ENCODE measurements at regions not wholly inside any gene's neighbourhood (a gene's known extent, or its start where the extent isn't known, plus 50 kb on each side); places are given as distances from the start of the nearest gene placed in this dataset.
A peak's percentile ranks its signal among the peaks of the same experiment; 100 is the strongest.

- no peak for DNase-seq (ENCODE audit: low read depth)
These were observed 77.6 kb downstream of the RIPK4 start for GRCh38 chr21:41689289-41689583.

- no peak for DNase-seq (ENCODE audit: low read depth)
These were observed 79.2 kb downstream of the RIPK4 start for GRCh38 chr21:41687633-41688032.

GRCh38 chr21:41686664-41687063, 80.2 kb downstream of the RIPK4 start:
- no peak for DNase-seq (ENCODE audit: low read depth)

GRCh38 chr21:41685511-41686149, 81.2 kb downstream of the RIPK4 start:
- DNase-seq (ENCODE audit: low read depth) = no peak

GRCh38 chr21:41684381-41685245, 82.2 kb downstream of the RIPK4 start:
- DNase-seq (ENCODE audit: low read depth) = peak; percentile 72

GRCh38 chr21:41683815-41684214, 83.0 kb downstream of the RIPK4 start:
- no peak for DNase-seq (ENCODE audit: low read depth)

- no peak for DNase-seq (ENCODE audit: low read depth)
These were observed 84.1 kb downstream of the RIPK4 start for GRCh38 chr21:41682719-41683179.

- no peak for DNase-seq (ENCODE audit: low read depth)
These were observed 84.7 kb downstream of the RIPK4 start for GRCh38 chr21:41681939-41682718.

GRCh38 chr21:41681348-41681801, 85.5 kb downstream of the RIPK4 start:
- DNase-seq (ENCODE audit: low read depth) = no peak

- no peak for DNase-seq (ENCODE audit: low read depth)
These were observed 86.2 kb downstream of the RIPK4 start for GRCh38 chr21:41680444-41681347.

- peak; percentile 98 for DNase-seq (ENCODE audit: low read depth)
These were observed 87.9 kb downstream of the RIPK4 start for GRCh38 chr21:41678924-41679318.

- DNase-seq (ENCODE audit: low read depth) = no peak
These were observed 88.6 kb downstream of the RIPK4 start for GRCh38 chr21:41678016-41678923.

- no peak for DNase-seq (ENCODE audit: low read depth)
These were observed 89.2 kb downstream of the RIPK4 start for GRCh38 chr21:41677671-41678015.

GRCh38 chr21:41676198-41676597, 90.7 kb downstream of the RIPK4 start:
- DNase-seq (ENCODE audit: low read depth) = no peak

- DNase-seq (ENCODE audit: low read depth) = peak; percentile 53
These were observed 91.3 kb downstream of the RIPK4 start for GRCh38 chr21:41675574-41675973.

- no peak for DNase-seq (ENCODE audit: low read depth)
These were observed 92.5 kb downstream of the RIPK4 start for GRCh38 chr21:41674402-41674801.

GRCh38 chr21:41673596-41674335, 93.1 kb downstream of the RIPK4 start:
- peak; percentile 91 for DNase-seq (ENCODE audit: low read depth)

GRCh38 chr21:41673071-41673470, 93.8 kb downstream of the RIPK4 start:
- DNase-seq (ENCODE audit: low read depth) = no peak

GRCh38 chr21:41672543-41672915, 94.3 kb downstream of the RIPK4 start:
- DNase-seq (ENCODE audit: low read depth) = no peak
